B cell (primary cell): ENCODE measurements at regions not wholly inside any gene's neighbourhood (a gene's known extent, or its start where the extent isn't known, plus 50 kb on each side); places are given as distances from the start of the nearest gene placed in this dataset.

ENCODE experiments used
- ATAC-seq: fragments of 200-7000 bp; cut with Tn5 transposase; one replicate; pipeline ENCODE4 v1.10.0; 2021; ENCODE audit warnings: low read depth, mild to moderate bottlenecking, moderate number of reproducible peaks, moderate library complexity
- CTCF ChIA-PET: fragments of 350-600 bp; sonication (Branson Sonifier 250); formaldehyde crosslinking; loops from one replicate; lab custom pipeline; 2021; ENCODE audit warnings: antibody characterized with exemption, inconsistent platforms; lab: Charles Lee
- POLR2A ChIA-PET: fragments of 350-600 bp; sonication (Branson Sonifier 250); formaldehyde crosslinking; loops from one replicate; lab custom pipeline; 2021; ENCODE audit warnings: antibody characterized with exemption; lab: Charles Lee
- DNase-seq: peaks from one replicate; pipeline ENCODE4 v3.0.0; 2013
- H2AFZ ChIP-seq: 2 replicates; pipeline ENCODE4 v1.6.1; 2012; ENCODE audit warnings: mild to moderate bottlenecking, low read depth, low read length; ENCODE audit not compliant: insufficient read depth, poor library complexity, severe bottlenecking
- H3K27ac ChIP-seq, 2 donors: 1 replicate in 1 of 2; 2 replicates in 1 of 2; pipeline ENCODE4 v1.5.1; 2012 to 2013; ENCODE audit warnings: low read length in 2 of 2, mild to moderate bottlenecking in 2 of 2, moderate library complexity in 1 of 2
- H3K27me3 ChIP-seq, 4 experiments: fragments of 200-600 bp in 1 of 4; sonication (generic) in 1 of 4; replicated peaks in 1 of 4; 1 replicate in 2 of 4; 2 replicates in 2 of 4; pipeline versions ENCODE4 v1.6.1 to v1.7.0; 2013 to 2016; ENCODE audit warnings: low read length in 3 of 4, mild to moderate bottlenecking in 2 of 4, mixed read lengths in 1 of 4, moderate library complexity in 1 of 4; ENCODE audit not compliant: insufficient read depth in 4 of 4, control insufficient read depth in 3 of 4; ENCODE audit errors: control extremely low read depth in 1 of 4
- H3K36me3 ChIP-seq, 2 experiments: replicated peaks in 1 of 2; 1 replicate in 1 of 2; 2 replicates in 1 of 2; pipeline versions ENCODE4 v1.6.1 to v1.7.1; 2013; ENCODE audit warnings: low read length in 1 of 2; ENCODE audit not compliant: insufficient read depth in 2 of 2, control insufficient read depth in 1 of 2; ENCODE audit errors: control extremely low read depth in 1 of 2, extremely low read depth in 1 of 2
- H3K4me1 ChIP-seq, 2 donors: fragments of 200-600 bp in 1 of 2; sonication (generic) in 1 of 2; 1 replicate in 1 of 2; 2 replicates in 1 of 2; pipeline versions ENCODE4 v1.5.1 to v1.6.1; 2013 to 2017; ENCODE audit warnings: low read length in 2 of 2; ENCODE audit not compliant: control insufficient read depth in 2 of 2, insufficient read depth in 2 of 2
- H3K4me2 ChIP-seq: replicated peaks from 2 replicates; pipeline ENCODE3; 2012; ENCODE audit warnings: mild to moderate bottlenecking, low read depth, low read length; ENCODE audit not compliant: poor library complexity, severe bottlenecking
- H3K4me3 ChIP-seq, 5 experiments: fragments of 200-600 bp in 1 of 5; sonication (generic) in 1 of 5; 1 replicate in 3 of 5; 2 replicates in 2 of 5; pipeline versions ENCODE4 v1.5.1 to v1.7.0; 2011 to 2016; ENCODE audit warnings: low read length in 4 of 5, mild to moderate bottlenecking in 4 of 5, low read depth in 2 of 5, control low read depth in 1 of 5, moderate library complexity in 1 of 5; ENCODE audit not compliant: insufficient read depth in 1 of 5; ENCODE audit errors: control extremely low read depth in 1 of 5, extremely low read depth in 1 of 5
- H3K79me2 ChIP-seq: fragments of 200-600 bp; sonication (generic); one replicate; pipeline ENCODE4 v1.6.0; 2016; ENCODE audit warnings: low read length; ENCODE audit not compliant: control insufficient read depth, insufficient read depth
- H3K9ac ChIP-seq: fragments of 200-600 bp; sonication (generic); 2 replicates; pipeline ENCODE4 v1.6.1; 2017; ENCODE audit warnings: mild to moderate bottlenecking, low read length, moderate library complexity
- H3K9me3 ChIP-seq, 3 donors: one replicate each; pipeline versions ENCODE4 v1.6.1 to v1.7.1; 2013; ENCODE audit warnings: low read length in 2 of 3; ENCODE audit not compliant: control insufficient read depth in 2 of 3, insufficient read depth in 1 of 3; ENCODE audit errors: control extremely low read depth in 1 of 3
- H4K20me1 ChIP-seq: 2 replicates; pipeline ENCODE4 v1.6.0; 2012; ENCODE audit warnings: mild to moderate bottlenecking, low read length; ENCODE audit not compliant: insufficient read depth, control insufficient read depth, poor library complexity, severe bottlenecking
- H3K27ac Mint-ChIP-seq: one replicate; pipeline ENCODE4 v1.8.0; 2021; ENCODE audit warnings: mixed read lengths
- H3K27me3 Mint-ChIP-seq: one replicate; pipeline ENCODE4 v1.8.0; 2021; ENCODE audit warnings: mixed read lengths
- H3K4me1 Mint-ChIP-seq: one replicate; pipeline ENCODE4 v1.8.0; 2021; ENCODE audit warnings: mixed read lengths
- H3K4me3 Mint-ChIP-seq: one replicate; pipeline ENCODE4 v1.8.0; 2021; ENCODE audit warnings: mixed read lengths
- H3K9me3 Mint-ChIP-seq: one replicate; pipeline ENCODE4 v1.8.0; 2022; ENCODE audit warnings: mixed read lengths; ENCODE audit not compliant: insufficient read depth
- EZH2 ChIP-seq: IDR thresholded peaks from 2 replicates; pipeline ENCODE4 v1.6.1; 2012; ENCODE audit warnings: borderline replicate concordance, low read depth, mild to moderate bottlenecking, moderate library complexity, low read length; ENCODE audit not compliant: insufficient read depth, poor library complexity, severe bottlenecking
- WGBS: methylation state at CpG from one replicate; pipeline ENCODE4 v1.1.5; 2013; ENCODE audit warnings: missing lambda C conversion rate; ENCODE audit not compliant: insufficient coverage; 5-methylcytosine and 5-hydroxymethylcytosine counted together
- intact Hi-C: fragments of 100-400 bp; cut with micrococcal nuclease; formaldehyde crosslinking; loops from one replicate; pipeline ENCODE4 v1.10.0; 2022
- TF ChIP-seq, protein P1 (sequence below): fragments of 200-600 bp; IDR thresholded peaks from one replicate; pipeline ENCODE4 v1.8.0; 2022; ENCODE audit warnings: antibody characterized with exemption, mild to moderate bottlenecking

DNA sequence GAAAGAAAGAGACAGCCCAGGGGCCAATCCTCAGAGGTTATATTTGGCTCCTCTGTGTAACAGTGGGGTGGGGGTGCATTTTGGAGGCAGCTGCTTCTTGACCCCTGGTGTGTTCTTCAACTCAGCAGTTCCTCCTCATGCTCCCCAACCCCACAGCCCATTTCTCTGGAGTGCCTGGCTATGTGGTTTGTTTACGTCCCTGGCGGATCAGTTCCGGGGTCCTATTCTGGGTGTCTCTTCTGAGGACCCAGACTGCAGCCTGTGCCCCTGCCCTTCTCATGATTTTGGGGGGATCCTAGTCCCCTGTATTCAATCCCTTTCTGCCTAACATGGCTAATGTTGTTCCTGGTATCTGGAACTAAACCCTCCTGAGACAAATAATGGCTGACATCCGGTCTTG, 70.5 kb upstream of the SULF2 start:
- Histone ChIP-seq H2AFZ (no peak overlapping the region), H3K79me2 (no peaks in the 10 kb centered on the region), H3K4me3 (no peak overlapping the region), H3K36me3 (no peaks in the 10 kb centered on the region), H3K9ac (no peak overlapping the region), H3K4me1 (peaks cover 0 to 9% of the 10 kb centered on the region in 2 donors), H3K27me3 (peaks cover 0 to 4% (median 0%) of the 10 kb centered on the region in 4 experiments), H3K9me3 (peaks cover 0 to 11% (median 0%) of the 10 kb centered on the region in 3 donors), H4K20me1 (no peaks in the 10 kb centered on the region), H3K4me2 (no peak overlapping the region), H3K27ac (no peak overlapping the region)
- peaks cover 11% of the 10 kb centered on the region for H3K27me3 Mint-ChIP-seq
- intact Hi-C loops = no loop called here
- no peak for TF ChIP-seq EZH2
- TF ChIP-seq, protein P1, sequence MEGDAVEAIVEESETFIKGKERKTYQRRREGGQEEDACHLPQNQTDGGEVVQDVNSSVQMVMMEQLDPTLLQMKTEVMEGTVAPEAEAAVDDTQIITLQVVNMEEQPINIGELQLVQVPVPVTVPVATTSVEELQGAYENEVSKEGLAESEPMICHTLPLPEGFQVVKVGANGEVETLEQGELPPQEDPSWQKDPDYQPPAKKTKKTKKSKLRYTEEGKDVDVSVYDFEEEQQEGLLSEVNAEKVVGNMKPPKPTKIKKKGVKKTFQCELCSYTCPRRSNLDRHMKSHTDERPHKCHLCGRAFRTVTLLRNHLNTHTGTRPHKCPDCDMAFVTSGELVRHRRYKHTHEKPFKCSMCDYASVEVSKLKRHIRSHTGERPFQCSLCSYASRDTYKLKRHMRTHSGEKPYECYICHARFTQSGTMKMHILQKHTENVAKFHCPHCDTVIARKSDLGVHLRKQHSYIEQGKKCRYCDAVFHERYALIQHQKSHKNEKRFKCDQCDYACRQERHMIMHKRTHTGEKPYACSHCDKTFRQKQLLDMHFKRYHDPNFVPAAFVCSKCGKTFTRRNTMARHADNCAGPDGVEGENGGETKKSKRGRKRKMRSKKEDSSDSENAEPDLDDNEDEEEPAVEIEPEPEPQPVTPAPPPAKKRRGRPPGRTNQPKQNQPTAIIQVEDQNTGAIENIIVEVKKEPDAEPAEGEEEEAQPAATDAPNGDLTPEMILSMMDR = no peak
- DNase-seq (no peak), ATAC-seq (no peak)
- peaks cover 10% of the 10 kb centered on the region for H3K4me1 Mint-ChIP-seq
- ChIA-PET POLR2A (no interaction called here), CTCF (interaction anchor here (0.6 kb wide), 1 partner anchor 148 kb away, joined by 4 read pairs; no protein-coding TSS in a partner anchor)
- no peak overlapping the region for H3K27ac Mint-ChIP-seq
- WGBS = no CpG with 5 or more reads among the region's 4 CpGs
- H3K4me3 Mint-ChIP-seq = no peak overlapping the region
- no peaks in the 10 kb centered on the region for H3K9me3 Mint-ChIP-seq

DNA sequence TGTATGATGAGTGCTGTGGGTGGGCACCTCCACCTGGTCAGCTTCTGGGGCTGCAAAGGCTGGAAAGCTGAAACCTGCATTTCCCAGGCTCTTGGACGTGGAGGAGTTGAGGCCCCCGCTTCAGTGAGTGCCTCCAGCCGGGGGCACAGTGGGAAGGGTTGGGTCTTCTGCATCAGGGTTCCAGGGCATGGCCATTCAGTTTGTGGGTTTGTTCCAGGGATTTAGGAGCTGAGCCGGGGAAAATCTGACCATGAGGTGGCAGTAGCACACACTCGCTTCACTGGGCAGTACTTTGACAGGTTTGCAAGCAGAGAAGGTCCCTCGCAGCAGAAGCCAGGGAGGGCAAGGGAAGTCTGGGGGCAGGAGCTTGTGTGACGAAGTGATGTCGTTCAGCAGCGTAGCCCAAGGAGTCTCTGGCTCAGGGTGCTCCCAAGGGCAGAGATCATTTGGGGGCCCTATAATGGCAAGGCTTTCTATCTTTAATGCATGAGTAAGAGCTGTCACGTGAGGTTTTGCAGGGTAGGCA, 69.5 kb upstream of the SULF2 start:
- H4K20me1 ChIP-seq = no peaks in the 10 kb centered on the region
- peaks cover 0 to 4% (median 0%) of the 10 kb centered on the region in 4 experiments for H3K27me3 ChIP-seq
- TF ChIP-seq EZH2 = no peak
- TF ChIP-seq, protein P1 = no peak
- 82% methylated on average over 10 of the region's 10 CpGs for WGBS
- no peak overlapping the region for H3K4me3 ChIP-seq
- ATAC-seq = no peak
- no peak overlapping the region for H3K27ac Mint-ChIP-seq
- peak; percentile 20 for DNase-seq
- H3K4me1 Mint-ChIP-seq = peaks cover 10% of the 10 kb centered on the region
- H3K27me3 Mint-ChIP-seq = peaks cover 13% of the 10 kb centered on the region
- CTCF ChIA-PET = interaction anchor here (0.6 kb wide), 1 partner anchor 149 kb away, joined by 4 read pairs; no protein-coding TSS in a partner anchor
- POLR2A ChIA-PET = no interaction called here
- H3K9ac ChIP-seq = no peak overlapping the region
- no peak overlapping the region for H3K4me3 Mint-ChIP-seq
- H3K4me2 ChIP-seq = no peak overlapping the region
- peaks cover 0 to 11% (median 0%) of the 10 kb centered on the region in 3 donors for H3K9me3 ChIP-seq
- H3K36me3 ChIP-seq = no peaks in the 10 kb centered on the region
- H3K9me3 Mint-ChIP-seq = no peaks in the 10 kb centered on the region
- peaks cover 0 to 9% of the 10 kb centered on the region in 2 donors for H3K4me1 ChIP-seq
- H3K79me2 ChIP-seq = no peaks in the 10 kb centered on the region
- intact Hi-C loops = no loop called here
- no peak overlapping the region for H2AFZ ChIP-seq
- H3K27ac ChIP-seq = no peak overlapping the region
